ENCODE measurements at regions not wholly inside any gene's neighbourhood (a gene's known extent, or its start where the extent isn't known, plus 50 kb on each side); places are given as distances from the start of the nearest gene placed in this dataset.

GRCh38 chr4:100042711-100043110, 92.6 kb upstream of the H2AZ1 start:
- no peak for TF ChIP-seq FOXJ3 (CRISPR knock-in tag; IDR thresholded peaks at IDR 0.05)
- no peak for TF ChIP-seq HDAC1 (IDR thresholded peaks at IDR 0.05)
- TF ChIP-seq TCF7L2 (IDR thresholded peaks at IDR 0.05; ENCODE audit: low read depth, low read length), result no peak
- TF ChIP-seq MAFK (IDR thresholded peaks at IDR 0.05; ENCODE audit: low read length), result no peak
- no peak for TF ChIP-seq SAP30 (IDR thresholded peaks at IDR 0.05; ENCODE audit: borderline replicate concordance, insufficient read depth, low read depth, low read length, poor library complexity, severe bottlenecking)
- TF ChIP-seq POLR2A (conservative IDR thresholded peaks at IDR 0.05), result no peak
- TF ChIP-seq LARP7 (IDR thresholded peaks at IDR 0.05), result no peak

Measured in K562 (cell line).